SU-DHL-6 (cell line): ENCODE measurements at regions not wholly inside any gene's neighbourhood (a gene's known extent, or its start where the extent isn't known, plus 50 kb on each side); places are given as distances from the start of the nearest gene placed in this dataset.

ENCODE experiments used
- EZH2phosphoT487 ChIP-seq: fragments of 200-600 bp; sonication (generic), shearing (Covaris generic); conservative IDR thresholded peaks from 2 replicates; pipeline ENCODE4 v1.6.1; 2018; ENCODE audit warnings: mild to moderate bottlenecking, antibody characterized with exemption, low read length, moderate library complexity, mixed read lengths
- TF ChIP-seq, protein P1 (sequence below): fragments of 200-600 bp; sonication (generic); IDR thresholded peaks from one replicate; pipeline ENCODE4 v1.5.1; 2017; ENCODE audit warnings: antibody characterized with exemption, mild to moderate bottlenecking, low read length, moderate library complexity; ENCODE audit not compliant: insufficient read depth, poor library complexity, severe bottlenecking

DNA sequence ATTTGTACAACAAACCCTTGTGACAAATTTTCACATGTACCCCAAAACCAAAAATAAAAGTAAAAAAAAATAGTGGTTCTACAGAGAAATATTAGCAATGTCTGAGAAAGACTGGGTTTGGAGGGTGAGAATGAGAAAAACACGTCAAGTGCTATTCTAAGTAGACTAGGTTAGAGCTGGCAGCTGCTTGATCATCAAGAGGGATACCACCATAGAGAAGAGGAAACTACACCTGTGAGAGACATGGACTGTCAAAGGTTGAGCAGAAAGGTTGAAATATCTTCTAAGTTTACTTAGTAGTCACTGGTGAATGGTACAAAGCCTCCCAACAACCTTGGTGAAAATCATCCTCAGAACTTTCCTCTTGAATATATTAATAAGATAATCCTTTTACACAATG is 126.9 kb upstream of the ITGA4 start:
- TF ChIP-seq, protein P1, sequence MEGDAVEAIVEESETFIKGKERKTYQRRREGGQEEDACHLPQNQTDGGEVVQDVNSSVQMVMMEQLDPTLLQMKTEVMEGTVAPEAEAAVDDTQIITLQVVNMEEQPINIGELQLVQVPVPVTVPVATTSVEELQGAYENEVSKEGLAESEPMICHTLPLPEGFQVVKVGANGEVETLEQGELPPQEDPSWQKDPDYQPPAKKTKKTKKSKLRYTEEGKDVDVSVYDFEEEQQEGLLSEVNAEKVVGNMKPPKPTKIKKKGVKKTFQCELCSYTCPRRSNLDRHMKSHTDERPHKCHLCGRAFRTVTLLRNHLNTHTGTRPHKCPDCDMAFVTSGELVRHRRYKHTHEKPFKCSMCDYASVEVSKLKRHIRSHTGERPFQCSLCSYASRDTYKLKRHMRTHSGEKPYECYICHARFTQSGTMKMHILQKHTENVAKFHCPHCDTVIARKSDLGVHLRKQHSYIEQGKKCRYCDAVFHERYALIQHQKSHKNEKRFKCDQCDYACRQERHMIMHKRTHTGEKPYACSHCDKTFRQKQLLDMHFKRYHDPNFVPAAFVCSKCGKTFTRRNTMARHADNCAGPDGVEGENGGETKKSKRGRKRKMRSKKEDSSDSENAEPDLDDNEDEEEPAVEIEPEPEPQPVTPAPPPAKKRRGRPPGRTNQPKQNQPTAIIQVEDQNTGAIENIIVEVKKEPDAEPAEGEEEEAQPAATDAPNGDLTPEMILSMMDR: no peak
- TF ChIP-seq EZH2phosphoT487: no peak
